WTC11 (cell line): ENCODE measurements at regions not wholly inside any gene's neighbourhood (a gene's known extent, or its start where the extent isn't known, plus 50 kb on each side); places are given as distances from the start of the nearest gene placed in this dataset.

Experiments used
- ATAC-seq: fragments of 200-7000 bp; cut with Tn5 transposase; 2 replicates; pipeline ENCODE4 v1.10.0; 2021; ENCODE audit warnings: mild to moderate bottlenecking, moderate library complexity
- CTCF ChIA-PET: fragments of 300-600 bp; sonication (Branson Sonifier 250); formaldehyde crosslinking; loops from one replicate; lab custom pipeline; 2021; ENCODE audit warnings: antibody characterized with exemption; lab: Charles Lee
- POLR2A ChIA-PET: fragments of 350-600 bp; sonication (Branson Sonifier 250); formaldehyde crosslinking; loops from one replicate; lab custom pipeline; 2021; ENCODE audit warnings: antibody characterized with exemption; lab: Charles Lee
- DNase-seq: peaks from one replicate; pipeline ENCODE4 v3.0.0; 2021; ENCODE audit warnings: low spot score
- H3K27ac Mint-ChIP-seq: 2 replicates; pipeline ENCODE4 v1.8.0; 2021; ENCODE audit warnings: mixed read lengths
- H3K27me3 Mint-ChIP-seq: 2 replicates; pipeline ENCODE4 v1.8.0; 2021; ENCODE audit warnings: low read depth, mild to moderate bottlenecking, moderate library complexity, mixed read lengths
- H3K36me3 Mint-ChIP-seq: 2 replicates; pipeline ENCODE4 v1.8.0; 2021; ENCODE audit warnings: mixed read lengths
- H3K4me1 Mint-ChIP-seq: 2 replicates; pipeline ENCODE4 v1.8.0; 2022; ENCODE audit warnings: mixed read lengths
- H3K4me3 Mint-ChIP-seq: 2 replicates; pipeline ENCODE4 v1.8.0; 2021; ENCODE audit warnings: mild to moderate bottlenecking, moderate library complexity, mixed read lengths
- H3K9me3 Mint-ChIP-seq: 2 replicates; pipeline ENCODE4 v1.8.0; 2021; ENCODE audit warnings: mixed read lengths
- E2F1 ChIP-seq: sonication (generic); formaldehyde crosslinking; IDR thresholded peaks from 2 replicates; pipeline ENCODE4 v1.8.0; 2022; ENCODE audit warnings: mild to moderate bottlenecking, missing genetic modification reagents
- FOXP1 ChIP-seq: sonication (generic); formaldehyde crosslinking; IDR thresholded peaks from 2 replicates; pipeline ENCODE4 v1.8.0; 2022; ENCODE audit warnings: missing genetic modification reagents, mild to moderate bottlenecking, moderate library complexity, borderline replicate concordance
- KAT7 ChIP-seq: sonication (generic); formaldehyde crosslinking; IDR thresholded peaks from 2 replicates; pipeline ENCODE4 v1.8.1; 2023; ENCODE audit warnings: missing genetic modification reagents, mild to moderate bottlenecking, borderline replicate concordance
- MXD4 ChIP-seq: fragments of 250-450 bp; sonication (Bioruptor Pico); IDR thresholded peaks from 2 replicates; pipeline ENCODE4 v1.8.0; 2021; ENCODE audit warnings: mild to moderate bottlenecking, moderate library complexity, borderline replicate concordance
- NFATC4 ChIP-seq: fragments of 250-450 bp; sonication (Bioruptor Pico); IDR thresholded peaks from 2 replicates; pipeline ENCODE4 v1.9.0; 2021; ENCODE audit warnings: mild to moderate bottlenecking
- PRDM15 ChIP-seq: sonication (generic); formaldehyde crosslinking; IDR thresholded peaks from 2 replicates; pipeline ENCODE4 v1.8.0; 2022; ENCODE audit warnings: missing genetic modification reagents
- ZNF423 ChIP-seq: fragments of 250-450 bp; sonication (Bioruptor Pico); IDR thresholded peaks from 2 replicates; pipeline ENCODE4 v2.1.2; 2022; ENCODE audit warnings: mild to moderate bottlenecking, moderate library complexity
- TF ChIP-seq, protein P1 (sequence below): sonication (generic); formaldehyde crosslinking; IDR thresholded peaks from 2 replicates; pipeline ENCODE4 v1.8.1; 2022; ENCODE audit warnings: mild to moderate bottlenecking, missing genetic modification reagents, moderate library complexity, borderline replicate concordance
- TF ChIP-seq, protein P2 (sequence below): fragments of 250-450 bp; sonication (Bioruptor Pico); IDR thresholded peaks from 2 replicates; pipeline ENCODE4 v2.1.2; 2022; ENCODE audit warnings: mild to moderate bottlenecking, moderate library complexity
- TF ChIP-seq, protein P3 (sequence below): sonication (generic); formaldehyde crosslinking; IDR thresholded peaks from 2 replicates; pipeline ENCODE4 v1.8.1; 2022; ENCODE audit warnings: missing genetic modification reagents, borderline replicate concordance

DNA sequence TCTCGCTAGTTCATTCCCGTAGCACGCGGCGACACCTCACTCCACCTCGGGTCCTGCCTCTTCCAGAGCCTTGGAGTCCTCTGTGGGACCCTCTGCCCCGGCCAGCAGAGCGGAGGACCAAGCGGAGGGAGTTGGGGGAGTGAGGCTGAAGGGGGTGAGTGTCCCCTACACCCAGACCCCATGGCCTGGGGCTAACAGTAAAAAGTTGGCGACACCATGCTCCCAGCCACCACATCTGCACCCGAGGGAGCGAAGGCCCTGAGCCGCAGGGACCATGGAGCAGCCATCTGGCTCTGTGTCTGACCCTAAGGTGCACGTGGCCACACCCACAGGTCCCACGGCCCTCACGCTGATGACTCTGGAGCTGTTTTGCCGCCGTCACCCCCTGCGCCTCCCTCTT, 293.8 kb downstream of the BRD1 start (continued):
- no peak for TF ChIP-seq PRDM15 (CRISPR knock-in tag)
- TF ChIP-seq, protein P1, sequence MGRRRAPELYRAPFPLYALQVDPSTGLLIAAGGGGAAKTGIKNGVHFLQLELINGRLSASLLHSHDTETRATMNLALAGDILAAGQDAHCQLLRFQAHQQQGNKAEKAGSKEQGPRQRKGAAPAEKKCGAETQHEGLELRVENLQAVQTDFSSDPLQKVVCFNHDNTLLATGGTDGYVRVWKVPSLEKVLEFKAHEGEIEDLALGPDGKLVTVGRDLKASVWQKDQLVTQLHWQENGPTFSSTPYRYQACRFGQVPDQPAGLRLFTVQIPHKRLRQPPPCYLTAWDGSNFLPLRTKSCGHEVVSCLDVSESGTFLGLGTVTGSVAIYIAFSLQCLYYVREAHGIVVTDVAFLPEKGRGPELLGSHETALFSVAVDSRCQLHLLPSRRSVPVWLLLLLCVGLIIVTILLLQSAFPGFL (CRISPR knock-in tag) = no peak
- TF ChIP-seq, protein P2, sequence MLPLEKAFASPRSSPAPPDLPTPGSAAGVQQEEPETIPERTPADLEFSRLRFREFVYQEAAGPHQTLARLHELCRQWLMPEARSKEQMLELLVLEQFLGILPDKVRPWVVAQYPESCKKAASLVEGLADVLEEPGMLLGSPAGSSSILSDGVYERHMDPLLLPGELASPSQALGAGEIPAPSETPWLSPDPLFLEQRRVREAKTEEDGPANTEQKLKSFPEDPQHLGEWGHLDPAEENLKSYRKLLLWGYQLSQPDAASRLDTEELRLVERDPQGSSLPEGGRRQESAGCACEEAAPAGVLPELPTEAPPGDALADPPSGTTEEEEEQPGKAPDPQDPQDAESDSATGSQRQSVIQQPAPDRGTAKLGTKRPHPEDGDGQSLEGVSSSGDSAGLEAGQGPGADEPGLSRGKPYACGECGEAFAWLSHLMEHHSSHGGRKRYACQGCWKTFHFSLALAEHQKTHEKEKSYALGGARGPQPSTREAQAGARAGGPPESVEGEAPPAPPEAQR (CRISPR knock-in tag) = no peak
- no peak for TF ChIP-seq ZNF423 (CRISPR knock-in tag)

DNA sequence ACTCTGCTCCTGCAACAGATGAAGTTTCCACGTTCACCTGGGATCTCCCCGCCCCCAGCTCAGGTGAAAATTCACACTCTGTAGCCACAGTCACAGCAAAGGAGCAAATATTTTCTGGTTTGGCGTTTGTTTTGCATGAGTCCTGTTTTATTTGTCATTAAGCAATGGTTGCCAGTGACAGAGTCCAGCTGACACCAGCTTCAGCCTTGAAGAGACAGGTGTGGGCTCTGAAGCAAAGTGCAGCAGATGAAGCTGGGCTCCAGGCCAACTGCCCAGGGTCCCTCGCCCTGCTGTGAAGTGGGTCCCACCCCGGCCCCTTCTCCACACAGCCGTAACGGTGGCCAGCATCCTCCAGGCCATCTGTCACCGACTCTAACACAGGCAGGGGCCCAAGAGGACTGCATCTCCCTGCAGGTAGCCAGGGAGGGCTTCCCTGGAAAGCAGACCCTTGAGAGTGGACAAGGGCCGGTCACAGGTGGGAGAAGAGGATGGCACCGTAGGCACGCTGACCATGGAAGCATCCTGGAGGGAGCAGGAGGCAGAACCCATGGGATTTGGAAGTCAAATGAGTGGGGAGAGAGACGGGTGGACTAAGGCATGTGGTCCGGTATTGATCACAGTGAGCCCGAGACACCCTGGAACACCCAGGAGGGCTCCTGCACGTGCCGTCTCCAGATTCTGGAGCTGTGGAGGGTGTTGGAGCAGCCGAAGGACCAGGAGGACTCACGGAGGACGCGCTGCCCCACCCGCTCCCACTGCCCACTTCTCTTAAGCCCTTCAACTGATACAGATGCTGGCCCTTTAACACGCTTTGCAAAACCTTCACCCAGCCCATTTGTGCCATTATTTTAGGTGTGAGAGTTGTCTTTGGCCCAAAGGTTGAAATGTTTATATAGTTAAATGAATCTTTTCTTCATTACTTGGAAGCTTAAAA, 294.5 kb downstream of the BRD1 start:
- H3K36me3 Mint-ChIP-seq = no peaks in the 10 kb centered on the region
- peaks cover 46% of the 10 kb centered on the region for H3K4me1 Mint-ChIP-seq
- CTCF ChIA-PET = interaction anchor here (1.2 to 1.9 kb wide), 3 partner anchors 10 to 99 kb away, joined by 3 to 6 read pairs (median 4); no protein-coding TSS in a partner anchor
- H3K9me3 Mint-ChIP-seq = no peaks in the 10 kb centered on the region
- H3K27ac Mint-ChIP-seq = no peak overlapping the region
- H3K4me3 Mint-ChIP-seq = no peak overlapping the region
- TF ChIP-seq KAT7 (CRISPR knock-in tag) = no peak
- DNase-seq (peak; percentile 3), ATAC-seq (no peak)
- no peaks in the 10 kb centered on the region for H3K27me3 Mint-ChIP-seq
- POLR2A ChIA-PET = no interaction called here

DNA sequence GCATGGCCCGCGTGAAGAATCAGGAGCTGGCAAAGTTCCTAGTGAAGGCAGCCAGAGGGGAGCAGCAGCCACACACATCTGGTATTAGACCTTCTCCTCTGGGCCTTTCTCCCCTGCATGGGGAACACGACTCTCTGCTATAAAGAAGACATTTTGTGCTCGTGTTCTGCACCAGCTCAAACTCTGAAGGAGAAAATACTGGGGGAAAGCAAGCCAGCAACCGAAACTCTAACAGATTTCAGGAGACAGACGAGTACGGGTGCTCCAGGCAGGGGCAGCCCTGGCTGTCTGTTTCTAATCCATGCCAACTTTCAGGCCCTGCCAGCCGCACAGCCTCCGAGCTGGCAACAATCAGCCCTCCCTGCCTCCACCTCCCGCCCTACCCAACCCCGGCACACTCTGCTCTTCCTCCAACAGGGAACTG, 296.3 kb downstream of the BRD1 start:
- no peaks in the 10 kb centered on the region for H3K9me3 Mint-ChIP-seq
- H3K4me1 Mint-ChIP-seq = peaks cover 45% of the 10 kb centered on the region
- CTCF ChIA-PET = no interaction called here
- no peak for ATAC-seq
- TF ChIP-seq E2F1 (no peak), FOXP1 (CRISPR knock-in tag) (no peak), NFATC4 (CRISPR knock-in tag) (no peak), MXD4 (no peak)
- TF ChIP-seq, protein P3, sequence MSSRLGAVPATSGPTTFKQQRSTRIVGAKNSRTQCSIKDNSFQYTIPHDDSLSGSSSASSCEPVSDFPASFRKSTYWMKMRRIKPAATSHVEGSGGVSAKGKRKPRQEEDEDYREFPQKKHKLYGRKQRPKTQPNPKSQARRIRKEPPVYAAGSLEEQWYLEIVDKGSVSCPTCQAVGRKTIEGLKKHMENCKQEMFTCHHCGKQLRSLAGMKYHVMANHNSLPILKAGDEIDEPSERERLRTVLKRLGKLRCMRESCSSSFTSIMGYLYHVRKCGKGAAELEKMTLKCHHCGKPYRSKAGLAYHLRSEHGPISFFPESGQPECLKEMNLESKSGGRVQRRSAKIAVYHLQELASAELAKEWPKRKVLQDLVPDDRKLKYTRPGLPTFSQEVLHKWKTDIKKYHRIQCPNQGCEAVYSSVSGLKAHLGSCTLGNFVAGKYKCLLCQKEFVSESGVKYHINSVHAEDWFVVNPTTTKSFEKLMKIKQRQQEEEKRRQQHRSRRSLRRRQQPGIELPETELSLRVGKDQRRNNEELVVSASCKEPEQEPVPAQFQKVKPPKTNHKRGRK (CRISPR knock-in tag) = no peak
- no peak for DNase-seq
- no peak overlapping the region for H3K27ac Mint-ChIP-seq
- POLR2A ChIA-PET = no interaction called here
- no peak overlapping the region for H3K4me3 Mint-ChIP-seq
- H3K36me3 Mint-ChIP-seq = no peaks in the 10 kb centered on the region
- H3K27me3 Mint-ChIP-seq = no peaks in the 10 kb centered on the region
